ENCODE measurements at regions not wholly inside any gene's neighbourhood (a gene's known extent, or its start where the extent isn't known, plus 50 kb on each side); places are given as distances from the start of the nearest gene placed in this dataset.

DNA sequence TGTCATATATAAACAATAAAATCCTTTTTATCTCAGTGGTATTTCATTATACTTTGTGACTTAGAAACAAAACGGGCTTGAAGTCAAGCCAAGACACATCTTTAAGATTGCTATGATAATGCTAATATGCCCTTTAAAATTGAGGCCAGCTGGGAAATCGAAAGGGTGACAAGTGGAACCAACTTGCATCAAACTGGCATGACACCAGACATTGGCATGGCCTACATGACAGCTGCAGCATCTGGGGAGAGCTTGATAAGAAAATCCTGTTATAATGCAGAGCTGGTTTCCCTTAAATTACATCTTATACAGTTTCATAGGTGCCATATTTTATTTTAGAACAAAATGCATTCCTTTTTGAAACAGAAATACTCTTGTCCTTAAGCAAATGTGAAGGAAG, 325.2 kb downstream of the ZBBX start:
- TF ChIP-seq POLR2A (IDR thresholded peaks at IDR 0.05; ENCODE audit: low read depth): no peak
- TF ChIP-seq, protein P1, sequence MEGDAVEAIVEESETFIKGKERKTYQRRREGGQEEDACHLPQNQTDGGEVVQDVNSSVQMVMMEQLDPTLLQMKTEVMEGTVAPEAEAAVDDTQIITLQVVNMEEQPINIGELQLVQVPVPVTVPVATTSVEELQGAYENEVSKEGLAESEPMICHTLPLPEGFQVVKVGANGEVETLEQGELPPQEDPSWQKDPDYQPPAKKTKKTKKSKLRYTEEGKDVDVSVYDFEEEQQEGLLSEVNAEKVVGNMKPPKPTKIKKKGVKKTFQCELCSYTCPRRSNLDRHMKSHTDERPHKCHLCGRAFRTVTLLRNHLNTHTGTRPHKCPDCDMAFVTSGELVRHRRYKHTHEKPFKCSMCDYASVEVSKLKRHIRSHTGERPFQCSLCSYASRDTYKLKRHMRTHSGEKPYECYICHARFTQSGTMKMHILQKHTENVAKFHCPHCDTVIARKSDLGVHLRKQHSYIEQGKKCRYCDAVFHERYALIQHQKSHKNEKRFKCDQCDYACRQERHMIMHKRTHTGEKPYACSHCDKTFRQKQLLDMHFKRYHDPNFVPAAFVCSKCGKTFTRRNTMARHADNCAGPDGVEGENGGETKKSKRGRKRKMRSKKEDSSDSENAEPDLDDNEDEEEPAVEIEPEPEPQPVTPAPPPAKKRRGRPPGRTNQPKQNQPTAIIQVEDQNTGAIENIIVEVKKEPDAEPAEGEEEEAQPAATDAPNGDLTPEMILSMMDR (IDR thresholded peaks at IDR 0.05): no peak
- no peak for TF ChIP-seq EP300 (IDR thresholded peaks at IDR 0.05)

Measured in esophagus muscularis mucosa (tissue), 4 donors.